GDM1 (cell line): ENCODE measurements at regions not wholly inside any gene's neighbourhood (a gene's known extent, or its start where the extent isn't known, plus 50 kb on each side); places are given as distances from the start of the nearest gene placed in this dataset.

ENCODE experiments used
- DNase-seq: peaks from one replicate; lab custom pipeline; 2025; lab: John Stamatoyannopoulos, UW

DNA sequence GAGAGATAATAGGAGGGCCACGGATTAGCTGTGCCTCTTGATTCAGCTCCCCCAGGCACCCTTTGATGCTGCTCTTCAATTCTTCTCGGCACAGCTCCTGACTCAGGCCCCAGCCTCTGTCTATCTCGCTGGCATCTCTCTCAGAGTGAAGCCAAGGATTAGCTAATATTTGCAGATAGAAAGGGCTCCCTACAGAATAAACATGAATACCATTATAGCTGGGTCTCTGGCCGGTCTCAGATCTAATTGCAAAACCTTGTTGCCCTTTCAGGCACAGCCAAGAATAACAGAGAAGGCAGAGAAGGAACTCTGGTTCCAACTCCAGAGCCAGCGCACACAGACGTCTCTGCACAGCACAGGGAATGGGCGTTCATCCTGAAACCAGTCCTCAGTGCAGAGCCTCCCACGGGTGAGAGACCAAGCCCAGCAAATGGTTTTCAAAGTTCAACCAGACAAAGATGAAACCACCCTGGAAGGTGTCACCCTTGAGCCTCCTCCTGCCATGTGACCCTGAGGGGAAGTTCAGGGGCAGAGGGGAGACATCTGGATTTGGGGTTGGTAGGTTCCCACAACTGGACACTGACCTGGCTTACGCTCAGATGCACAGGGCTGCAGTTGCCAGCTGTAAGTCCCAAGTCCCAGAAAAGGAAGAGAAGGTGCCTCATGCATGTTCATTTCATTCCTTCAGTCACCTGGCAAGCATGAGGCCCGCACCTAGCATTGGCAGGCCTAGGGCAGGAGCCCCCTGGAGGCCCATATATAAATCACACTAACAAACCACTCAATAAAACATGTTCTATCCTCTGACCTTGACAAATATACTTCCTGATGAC lies 394.0 kb downstream of the NPHP4 start:
- no peak for DNase-seq

GRCh38 chr1:5597171-5597850 lies 394.9 kb downstream of the NPHP4 start:
- no peak for DNase-seq

- DNase-seq = no peak
These were observed 395.6 kb downstream of the NPHP4 start for GRCh38 chr1:5596651-5597050.

- DNase-seq = no peak
These were observed 396.6 kb downstream of the NPHP4 start for GRCh38 chr1:5595531-5596170.

GRCh38 chr1:5594056-5594956 lies 397.9 kb downstream of the NPHP4 start:
- no peak for DNase-seq

DNA sequence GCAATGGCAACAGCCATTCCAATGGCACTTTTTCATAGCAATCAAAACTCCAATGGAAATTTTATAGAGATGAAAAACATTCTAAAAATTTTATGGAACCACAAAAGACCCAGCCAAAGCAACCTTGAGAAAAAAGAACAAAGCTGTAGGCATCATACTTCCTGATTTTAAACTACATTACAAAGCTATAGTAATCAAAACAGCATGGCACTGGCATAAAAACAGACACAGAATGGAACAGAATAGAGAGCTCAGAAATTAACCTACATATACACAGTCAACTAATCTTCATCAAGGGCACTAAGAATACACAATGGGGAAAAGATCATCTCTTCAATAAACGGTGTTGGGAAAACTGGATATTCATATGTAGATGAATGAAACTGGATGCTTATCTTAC lies 401.5 kb downstream of the NPHP4 start:
- no peak for DNase-seq

DNA sequence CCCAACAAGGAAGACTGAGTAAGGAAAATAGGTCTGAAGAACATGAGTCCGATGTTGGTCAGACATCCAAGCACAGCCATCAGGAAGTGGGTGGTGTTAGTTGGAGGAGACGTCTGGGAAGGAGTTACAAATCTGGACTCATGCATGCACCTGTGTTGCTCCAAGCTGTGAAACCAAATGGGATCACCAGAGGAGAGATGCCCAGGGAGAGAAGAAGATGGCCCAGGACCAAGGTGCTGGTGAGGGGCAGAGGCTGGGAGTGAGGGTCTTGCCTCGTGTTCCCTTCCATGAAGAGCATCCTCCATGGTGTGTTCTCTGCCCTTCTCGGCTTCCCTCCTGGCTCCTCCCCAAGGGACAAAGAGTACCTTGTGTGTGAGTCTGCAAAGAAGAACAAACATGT lies 405.6 kb downstream of the NPHP4 start:
- DNase-seq = no peak

- DNase-seq = no peak
These were observed 407.0 kb downstream of the NPHP4 start for GRCh38 chr1:5585256-5585655.

DNA sequence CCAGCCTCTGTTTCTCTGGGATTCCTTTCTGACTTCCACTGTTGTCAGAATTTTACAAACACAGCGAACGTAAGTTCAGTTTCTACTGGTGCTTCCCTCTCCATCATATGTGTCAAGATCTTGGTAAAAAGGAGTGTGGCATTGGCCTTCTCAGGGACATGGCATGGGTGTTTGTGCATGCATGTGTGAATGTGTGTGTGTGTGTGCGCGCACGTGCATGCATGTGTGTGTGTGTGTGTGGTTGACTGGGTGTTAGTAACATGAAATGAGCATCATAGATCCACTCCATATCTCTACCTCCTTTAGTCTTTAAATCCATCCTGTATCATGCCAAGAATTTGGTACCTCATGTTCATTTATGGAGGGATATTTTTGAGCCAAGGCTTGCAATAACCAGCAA lies 411.3 kb downstream of the NPHP4 start:
- no peak for DNase-seq

GRCh38 chr1:5579966-5580365 lies 412.3 kb downstream of the NPHP4 start:
- no peak for DNase-seq

DNA sequence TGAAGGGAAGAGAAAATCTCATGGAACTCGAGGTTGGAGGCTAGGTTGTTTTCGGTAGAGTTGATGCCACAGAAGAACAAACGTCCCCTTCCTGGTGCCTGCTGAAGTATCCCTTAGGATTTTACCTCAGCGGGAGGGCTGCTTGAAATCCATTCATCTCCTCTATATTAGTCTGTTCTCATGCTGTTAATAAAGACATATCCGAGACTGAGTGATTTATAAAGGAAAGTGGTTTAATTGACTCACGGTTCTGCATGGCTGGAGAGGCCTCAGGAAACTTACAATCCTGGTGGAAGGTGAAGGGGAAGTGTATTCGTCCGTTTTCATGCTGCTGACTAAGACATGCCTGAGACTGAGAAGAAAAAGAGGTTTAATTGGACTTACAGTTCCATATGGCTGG lies 413.5 kb downstream of the NPHP4 start:
- no peak for DNase-seq

GRCh38 chr1:5577255-5578040 lies 414.8 kb downstream of the NPHP4 start:
- no peak for DNase-seq

GRCh38 chr1:5576673-5577065 lies 415.6 kb downstream of the NPHP4 start:
- no peak for DNase-seq

DNA sequence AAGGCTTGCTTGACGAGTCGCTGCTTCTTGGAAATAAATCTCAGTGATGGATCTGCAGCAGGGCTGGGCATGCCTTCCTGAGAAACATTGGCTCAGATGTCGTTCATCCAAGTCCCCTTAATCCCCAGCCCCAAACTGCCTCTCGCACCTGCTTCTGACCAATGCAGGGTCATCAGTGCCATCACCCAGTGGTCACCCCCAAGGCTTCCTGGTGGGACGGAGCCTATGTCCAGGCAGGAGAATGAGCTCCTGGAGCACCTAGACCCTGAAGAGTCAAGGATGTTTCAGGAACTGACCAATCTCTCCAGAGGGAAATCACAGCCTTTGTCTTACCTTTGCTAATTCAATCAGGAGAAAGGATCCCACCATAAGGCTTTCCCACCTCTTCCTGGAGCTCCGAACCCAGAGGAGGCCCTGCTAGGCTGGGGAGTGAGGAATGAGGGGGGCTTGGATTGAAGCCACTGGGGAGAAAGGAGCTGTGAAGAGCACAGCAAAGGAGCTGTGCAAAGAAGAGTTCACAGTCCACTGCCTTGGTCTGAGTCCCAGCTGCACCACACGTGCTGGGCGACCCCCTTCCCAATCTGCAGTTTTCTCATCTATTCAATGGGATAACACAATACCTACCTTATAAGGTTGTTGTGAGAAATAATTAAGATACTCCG lies 416.1 kb downstream of the NPHP4 start:
- no peak for DNase-seq

DNA sequence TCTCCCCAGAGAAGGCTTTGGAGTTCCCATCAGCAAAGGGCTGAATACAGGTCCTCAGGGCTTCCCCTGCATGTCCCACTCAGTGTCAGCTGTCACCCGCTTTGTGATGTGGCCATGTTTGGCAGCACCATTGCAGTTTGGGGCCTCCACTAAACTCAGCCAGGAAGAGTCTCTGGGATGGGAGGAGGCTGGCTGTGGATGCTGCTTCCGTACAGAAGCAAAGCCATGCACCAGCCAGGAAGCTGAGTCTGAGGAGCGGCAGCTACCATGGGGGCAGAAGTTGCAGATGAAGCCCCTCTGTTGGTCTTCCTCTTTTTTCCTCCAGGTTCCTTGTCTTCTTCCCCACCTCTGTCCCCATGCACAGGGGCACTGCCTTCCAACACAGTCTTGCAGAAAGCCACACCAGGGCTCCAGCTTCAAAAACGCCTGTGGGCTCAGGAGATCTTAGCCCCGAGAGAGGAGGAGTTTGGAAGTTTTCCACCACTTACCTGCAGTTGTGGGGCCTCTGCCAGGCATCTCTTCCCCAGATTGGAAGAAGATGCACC lies 416.8 kb downstream of the NPHP4 start:
- no peak for DNase-seq

- no peak for DNase-seq
These were observed 417.6 kb downstream of the NPHP4 start for GRCh38 chr1:5574641-5575040.

- no peak for DNase-seq
These were observed 419.4 kb downstream of the NPHP4 start for GRCh38 chr1:5572794-5573193.

DNA sequence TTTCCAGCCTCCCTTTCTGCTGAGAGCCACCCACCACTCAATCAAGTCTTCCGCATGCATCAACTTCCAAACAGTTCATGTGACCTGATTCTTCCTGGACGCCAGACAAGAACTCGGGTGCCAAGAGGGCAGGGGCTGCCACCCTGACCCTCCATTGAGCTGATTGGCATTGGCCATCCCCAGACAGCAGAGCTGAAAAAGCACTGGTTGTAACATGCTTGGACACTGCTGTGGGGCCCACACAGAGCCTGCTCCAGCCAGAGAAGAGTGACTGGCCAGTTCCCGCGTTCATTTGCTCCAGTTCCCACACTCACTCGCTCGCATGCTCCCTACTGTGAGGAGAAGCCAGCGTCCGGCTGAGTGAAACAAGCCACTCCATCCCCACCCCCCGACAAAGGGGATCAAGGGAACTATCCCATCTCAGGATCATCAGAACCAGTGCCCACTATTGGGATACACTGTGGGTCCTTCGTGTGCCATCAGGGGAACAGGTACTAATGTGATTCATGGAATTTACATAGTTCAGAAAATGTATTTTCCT lies 420.3 kb downstream of the NPHP4 start:
- no peak for DNase-seq

DNA sequence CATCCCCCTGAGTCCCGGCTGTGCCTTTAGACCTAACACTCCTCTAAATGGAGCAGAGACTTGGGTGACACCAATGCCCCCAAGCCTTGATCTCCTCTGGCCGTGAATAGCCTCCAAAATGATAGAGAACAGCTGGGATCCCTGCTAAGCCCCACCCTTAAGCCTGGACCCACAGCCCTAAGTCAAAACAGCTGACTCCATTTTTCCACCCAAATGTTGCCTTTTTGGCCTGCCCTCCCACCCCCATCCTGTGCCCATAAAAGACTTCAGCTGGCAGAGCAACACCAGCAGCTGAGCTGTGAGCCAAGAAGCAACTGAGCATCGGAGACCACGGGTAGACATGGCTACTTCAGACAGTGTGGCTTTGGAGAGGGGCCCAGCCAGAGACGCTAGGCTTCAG lies 420.8 kb downstream of the NPHP4 start:
- no peak for DNase-seq

GRCh38 chr1:5570931-5571330 lies 421.3 kb downstream of the NPHP4 start:
- no peak for DNase-seq
